Skeletal muscle tissue (tissue), 3 donors: ENCODE measurements at regions not wholly inside any gene's neighbourhood (a gene's known extent, or its start where the extent isn't known, plus 50 kb on each side); places are given as distances from the start of the nearest gene placed in this dataset.
"Not testable (repeated sequence)": the region's sequence is repeated elsewhere in the genome, so short reads cannot be mapped to it uniquely, and the experiment has no call there.

ENCODE experiments used
- H3K27ac ChIP-seq: one replicate; pipeline ENCODE4 v1.7.0; 2013; ENCODE audit warnings: mild to moderate bottlenecking, low read depth, low read length, inconsistent platforms
- H3K27me3 ChIP-seq, 3 donors: one replicate each; pipeline ENCODE4 v1.7.0; 2013; ENCODE audit warnings: low read length in 3 of 3; ENCODE audit not compliant: control insufficient read depth in 3 of 3, insufficient read depth in 3 of 3
- H3K36me3 ChIP-seq, 3 donors: one replicate each; pipeline ENCODE4 v1.7.0; 2013; ENCODE audit warnings: low read length in 3 of 3; ENCODE audit not compliant: control insufficient read depth in 3 of 3, insufficient read depth in 3 of 3
- H3K4me1 ChIP-seq, 3 donors: one replicate each; pipeline ENCODE4 v1.7.0; 2013; ENCODE audit warnings: low read length in 3 of 3, mild to moderate bottlenecking in 3 of 3; ENCODE audit not compliant: control insufficient read depth in 3 of 3, insufficient read depth in 3 of 3
- H3K4me3 ChIP-seq, 3 donors: one replicate each; pipeline ENCODE4 v1.7.0; 2013; ENCODE audit warnings: low read length in 3 of 3
- H3K9ac ChIP-seq, 3 donors: one replicate each; pipeline ENCODE4 v1.7.0; 2013; ENCODE audit warnings: low read length in 3 of 3, mild to moderate bottlenecking in 3 of 3, moderate library complexity in 2 of 3, low read depth in 1 of 3
- H3K9me3 ChIP-seq, 3 donors: one replicate each; pipeline ENCODE4 v1.7.0; 2013; ENCODE audit warnings: low read length in 3 of 3; ENCODE audit not compliant: control insufficient read depth in 3 of 3
- donor health status: Osteomylitis.

GRCh38 chr14:106318700-106319099 lies 792.3 kb downstream of the TMEM121 start:
- no peak overlapping the region for H3K27ac ChIP-seq
- no peak overlapping the region for H3K4me3 ChIP-seq
- no peak overlapping the region for H3K9ac ChIP-seq
- no peaks in the 10 kb centered on the region for H3K36me3 ChIP-seq
- peaks cover 0 to 2% (median 2%) of the 10 kb centered on the region in 3 donors for H3K9me3 ChIP-seq
- peaks cover 0 to 12% (median 0%) of the 10 kb centered on the region in 3 donors for H3K27me3 ChIP-seq
- H3K4me1 ChIP-seq = no peaks in the 10 kb centered on the region

DNA sequence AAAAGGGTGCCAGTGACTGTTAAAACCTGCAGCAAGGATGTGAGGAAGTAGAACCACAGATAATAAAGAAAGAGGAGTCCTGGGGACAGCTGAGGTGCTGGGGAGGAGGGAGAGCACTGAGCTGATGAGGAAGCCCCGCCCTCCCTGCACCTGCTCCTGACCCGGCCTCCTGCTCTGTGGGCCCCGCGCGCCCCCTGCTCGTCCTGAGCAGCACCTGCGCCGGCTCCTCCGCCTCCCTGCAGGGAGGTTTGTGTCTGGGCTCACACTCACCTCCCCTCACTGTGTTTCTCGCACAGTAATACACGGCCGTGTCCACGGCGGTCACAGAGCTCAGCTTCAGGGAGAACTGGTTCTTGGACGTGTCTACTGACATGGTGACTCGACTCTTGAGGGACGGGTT lies 797.6 kb downstream of the TMEM121 start:
- peaks cover 0 to 12% (median 0%) of the 10 kb centered on the region in 3 donors for H3K27me3 ChIP-seq
- H3K4me1 ChIP-seq, H3K4me3 ChIP-seq, H3K27ac ChIP-seq, H3K9ac ChIP-seq, H3K36me3 ChIP-seq, H3K9me3 ChIP-seq: not testable (repeated sequence)

- H3K4me3 ChIP-seq = no peak overlapping the region
- H3K9me3 ChIP-seq = no peaks in the 10 kb centered on the region
- no peaks in the 10 kb centered on the region for H3K27me3 ChIP-seq
- no peak overlapping the region for H3K9ac ChIP-seq
- no peaks in the 10 kb centered on the region for H3K36me3 ChIP-seq
- no peak overlapping the region for H3K27ac ChIP-seq
- H3K4me1 ChIP-seq = no peaks in the 10 kb centered on the region
These were observed 800.9 kb downstream of the TMEM121 start for GRCh38 chr14:106327234-106327633.

DNA sequence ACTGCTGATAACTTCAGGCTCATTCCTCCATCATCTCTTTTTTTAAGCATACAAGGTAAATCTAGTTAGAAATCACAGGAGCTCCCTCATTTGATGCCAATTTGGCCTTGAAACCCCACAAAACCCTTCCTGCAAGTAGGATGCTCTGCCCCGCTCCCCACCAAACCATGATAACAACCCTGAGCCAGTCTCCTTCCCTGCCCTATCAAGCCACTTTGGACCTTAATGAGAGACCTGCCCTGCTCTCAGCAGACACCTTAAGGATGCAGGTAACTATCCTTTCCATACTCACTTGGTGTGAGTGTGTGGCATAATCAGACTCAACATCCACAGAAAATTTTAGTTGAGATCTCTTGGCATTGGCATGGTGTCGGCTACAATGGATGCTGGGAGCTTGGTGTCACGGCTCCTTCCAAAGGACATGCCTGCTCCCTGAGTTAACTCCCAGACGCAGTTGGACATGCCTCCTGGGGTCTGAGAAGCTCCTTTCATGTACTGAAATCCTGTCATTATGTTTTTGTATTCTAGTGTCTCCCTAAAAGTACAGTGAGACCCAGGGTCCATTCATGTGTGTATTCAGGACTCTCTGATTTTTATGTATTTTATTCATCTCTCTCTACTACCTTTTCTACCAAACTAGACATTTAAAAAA lies 801.4 kb downstream of the TMEM121 start:
- H3K9ac ChIP-seq, H3K27me3 ChIP-seq, H3K4me3 ChIP-seq, H3K36me3 ChIP-seq, H3K27ac ChIP-seq, H3K9me3 ChIP-seq, H3K4me1 ChIP-seq: not testable (repeated sequence)

DNA sequence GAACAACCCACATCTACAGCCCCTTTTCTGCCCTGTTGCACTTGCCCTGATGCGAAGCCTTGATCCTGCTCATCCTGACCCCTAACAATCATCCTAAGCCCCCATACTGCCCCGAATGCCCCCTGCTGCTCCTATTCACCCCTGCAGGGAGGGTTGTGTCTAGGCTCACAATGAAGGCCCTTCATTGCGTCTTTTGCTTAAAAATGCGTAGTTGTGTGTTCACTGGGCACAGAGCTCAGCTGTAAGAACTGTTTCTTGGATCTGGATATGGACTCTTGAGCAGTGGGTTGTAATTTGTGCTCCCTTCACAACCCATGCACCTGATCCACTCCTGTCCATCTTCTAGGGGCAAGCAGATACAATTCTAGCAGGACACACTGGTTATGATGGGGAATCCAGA lies 802.9 kb downstream of the TMEM121 start:
- H3K27ac ChIP-seq, H3K27me3 ChIP-seq, H3K9ac ChIP-seq, H3K4me1 ChIP-seq, H3K4me3 ChIP-seq, H3K9me3 ChIP-seq, H3K36me3 ChIP-seq: not testable (repeated sequence)

- H3K27me3 ChIP-seq, H3K9ac ChIP-seq, H3K4me1 ChIP-seq, H3K4me3 ChIP-seq, H3K36me3 ChIP-seq, H3K9me3 ChIP-seq, H3K27ac ChIP-seq: not testable (repeated sequence)
These were observed 803.8 kb downstream of the TMEM121 start for GRCh38 chr14:106329987-106330774.

DNA sequence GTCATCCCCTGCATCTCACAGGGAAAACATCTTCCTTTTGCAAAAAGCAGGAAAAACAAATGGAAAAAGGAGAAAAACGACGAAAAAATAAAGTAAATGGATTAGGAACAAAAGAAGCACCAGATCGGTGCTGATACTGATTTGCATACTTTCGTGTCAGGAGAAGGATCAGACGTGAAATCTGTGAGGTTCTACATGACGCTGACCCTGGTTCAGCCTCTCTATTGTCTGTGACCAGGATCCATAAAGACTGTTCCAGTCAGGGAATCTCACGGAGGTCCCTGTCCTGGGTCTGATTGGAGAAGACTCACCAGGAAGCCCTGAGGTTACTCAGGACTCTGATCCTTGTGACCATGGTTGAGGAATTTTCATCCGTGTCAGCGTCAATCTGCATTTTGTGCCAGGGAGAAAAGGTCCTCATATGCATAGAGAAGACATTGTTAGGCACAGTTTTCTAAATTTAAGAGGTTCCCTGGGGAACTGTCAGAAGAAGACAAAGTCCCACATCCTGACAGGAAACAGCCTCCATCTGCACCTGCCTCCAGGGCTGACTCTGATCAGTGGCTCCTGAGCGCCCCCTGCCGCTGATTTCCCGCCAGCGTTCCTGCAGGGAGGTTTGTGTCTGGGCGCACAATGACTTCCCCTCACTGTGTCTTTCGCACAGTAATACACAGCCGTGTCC lies 808.2 kb downstream of the TMEM121 start:
- not testable (repeated sequence) for H3K4me3 ChIP-seq, H3K27ac ChIP-seq, H3K9me3 ChIP-seq, H3K9ac ChIP-seq, H3K4me1 ChIP-seq, H3K36me3 ChIP-seq, H3K27me3 ChIP-seq

DNA sequence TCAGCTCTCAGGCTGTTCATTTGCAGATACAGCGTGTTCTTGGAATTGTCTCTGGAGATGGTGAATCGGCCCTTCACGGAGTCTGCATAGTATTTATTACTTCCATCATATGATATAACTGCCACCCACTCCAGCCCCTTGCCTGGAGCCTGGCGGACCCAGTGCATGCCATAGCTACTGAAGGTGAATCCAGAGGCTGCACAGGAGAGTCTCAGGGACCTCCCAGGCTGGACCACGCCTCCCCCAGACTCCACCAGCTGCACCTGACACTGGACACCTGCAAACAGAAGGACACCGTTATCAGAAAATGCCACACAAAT lies 808.7 kb downstream of the TMEM121 start:
- not testable (repeated sequence) for H3K9me3 ChIP-seq, H3K9ac ChIP-seq, H3K27ac ChIP-seq, H3K36me3 ChIP-seq, H3K4me1 ChIP-seq, H3K27me3 ChIP-seq, H3K4me3 ChIP-seq

DNA sequence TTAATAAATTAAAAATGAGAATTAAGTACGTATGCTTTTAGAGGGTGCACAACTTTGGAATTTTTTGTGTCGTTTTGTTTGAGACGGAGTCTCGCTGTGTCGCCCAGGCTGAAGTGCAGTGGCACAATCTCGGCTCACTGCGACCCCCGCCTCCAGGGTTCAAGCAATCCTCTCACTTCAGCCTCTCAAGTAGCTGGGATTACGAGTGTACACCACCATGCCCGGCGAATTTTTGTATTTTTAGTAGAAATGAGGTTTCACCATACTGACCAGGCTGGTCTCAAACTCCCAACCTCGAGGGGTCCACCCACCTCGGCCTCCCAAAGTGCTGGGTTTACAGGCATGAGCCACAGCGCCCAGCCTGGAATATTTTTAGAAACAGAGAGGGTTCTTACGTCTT lies 812.4 kb downstream of the TMEM121 start:
- not testable (repeated sequence) for H3K4me1 ChIP-seq

GRCh38 chr14:106340658-106341057 lies 814.3 kb downstream of the TMEM121 start:
- not testable (repeated sequence) for H3K4me1 ChIP-seq, H3K27ac ChIP-seq, H3K9me3 ChIP-seq, H3K36me3 ChIP-seq, H3K27me3 ChIP-seq, H3K9ac ChIP-seq, H3K4me3 ChIP-seq

More for the DNA sequence above, 812.4 kb downstream of the TMEM121 start:
- not testable (repeated sequence) for H3K36me3 ChIP-seq, H3K27ac ChIP-seq, H3K4me3 ChIP-seq, H3K9ac ChIP-seq, H3K9me3 ChIP-seq, H3K27me3 ChIP-seq
